ENCODE measurements at regions not wholly inside any gene's neighbourhood (a gene's known extent, or its start where the extent isn't known, plus 50 kb on each side); places are given as distances from the start of the nearest gene placed in this dataset.
A peak's percentile ranks its signal among the peaks of the same experiment; 100 is the strongest.
"Not testable (repeated sequence)": the region's sequence is repeated elsewhere in the genome, so short reads cannot be mapped to it uniquely, and the experiment has no call there.

DNA sequence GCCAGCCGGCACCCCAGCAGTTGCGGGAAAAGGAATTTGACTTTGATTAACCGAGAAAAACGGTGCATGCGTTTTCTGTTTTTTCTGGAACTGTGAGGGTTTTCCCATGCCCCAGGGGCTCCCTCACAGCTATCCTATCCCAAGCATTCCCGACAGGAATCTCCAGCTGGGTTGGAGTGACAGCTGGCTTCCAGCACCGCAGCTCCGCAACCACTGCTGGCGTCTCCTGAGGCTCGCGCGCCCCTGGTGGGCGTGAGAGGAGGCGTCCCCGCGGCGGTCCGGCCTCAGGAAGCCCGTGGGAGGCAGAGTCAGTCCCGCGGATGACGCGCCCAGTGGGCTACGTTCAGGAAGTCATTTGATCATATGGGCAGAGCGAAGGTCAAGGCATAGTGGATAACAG, 623.2 kb downstream of the SPATA31A6 start:
- TF ChIP-seq, protein P1, sequence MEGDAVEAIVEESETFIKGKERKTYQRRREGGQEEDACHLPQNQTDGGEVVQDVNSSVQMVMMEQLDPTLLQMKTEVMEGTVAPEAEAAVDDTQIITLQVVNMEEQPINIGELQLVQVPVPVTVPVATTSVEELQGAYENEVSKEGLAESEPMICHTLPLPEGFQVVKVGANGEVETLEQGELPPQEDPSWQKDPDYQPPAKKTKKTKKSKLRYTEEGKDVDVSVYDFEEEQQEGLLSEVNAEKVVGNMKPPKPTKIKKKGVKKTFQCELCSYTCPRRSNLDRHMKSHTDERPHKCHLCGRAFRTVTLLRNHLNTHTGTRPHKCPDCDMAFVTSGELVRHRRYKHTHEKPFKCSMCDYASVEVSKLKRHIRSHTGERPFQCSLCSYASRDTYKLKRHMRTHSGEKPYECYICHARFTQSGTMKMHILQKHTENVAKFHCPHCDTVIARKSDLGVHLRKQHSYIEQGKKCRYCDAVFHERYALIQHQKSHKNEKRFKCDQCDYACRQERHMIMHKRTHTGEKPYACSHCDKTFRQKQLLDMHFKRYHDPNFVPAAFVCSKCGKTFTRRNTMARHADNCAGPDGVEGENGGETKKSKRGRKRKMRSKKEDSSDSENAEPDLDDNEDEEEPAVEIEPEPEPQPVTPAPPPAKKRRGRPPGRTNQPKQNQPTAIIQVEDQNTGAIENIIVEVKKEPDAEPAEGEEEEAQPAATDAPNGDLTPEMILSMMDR (IDR thresholded peaks at IDR 0.05; ENCODE audit: control insufficient read depth, extremely low read depth, insufficient read depth), result peak; percentile 18; the same call in 1 of the 2 replicates
- H3K4me3 ChIP-seq (ENCODE audit: low read depth, low read length); DNase-seq (ENCODE audit: low read depth): not testable (repeated sequence)

DNA sequence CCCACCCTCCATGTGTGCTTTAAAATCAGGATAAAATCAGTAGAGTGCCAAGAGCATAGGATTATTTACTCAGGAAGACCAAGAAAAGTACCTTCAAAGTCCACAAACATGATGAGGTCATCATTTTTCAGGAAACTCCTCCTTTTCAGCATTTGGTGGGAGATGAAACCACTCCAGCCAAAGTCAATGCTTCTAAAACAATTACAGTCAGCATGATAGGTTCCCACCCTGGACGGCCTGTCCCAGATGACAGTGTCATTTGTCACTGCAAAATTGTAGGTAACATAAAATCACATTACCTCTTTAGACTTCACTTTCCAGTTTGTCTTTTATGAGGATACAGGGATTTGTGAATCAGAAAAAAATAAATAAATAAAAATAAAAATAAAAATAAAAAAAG, 638.0 kb downstream of the SPATA31A6 start:
- DNase-seq (ENCODE audit: low read depth); H3K4me3 ChIP-seq (ENCODE audit: low read depth, low read length): not testable (repeated sequence)

DNA sequence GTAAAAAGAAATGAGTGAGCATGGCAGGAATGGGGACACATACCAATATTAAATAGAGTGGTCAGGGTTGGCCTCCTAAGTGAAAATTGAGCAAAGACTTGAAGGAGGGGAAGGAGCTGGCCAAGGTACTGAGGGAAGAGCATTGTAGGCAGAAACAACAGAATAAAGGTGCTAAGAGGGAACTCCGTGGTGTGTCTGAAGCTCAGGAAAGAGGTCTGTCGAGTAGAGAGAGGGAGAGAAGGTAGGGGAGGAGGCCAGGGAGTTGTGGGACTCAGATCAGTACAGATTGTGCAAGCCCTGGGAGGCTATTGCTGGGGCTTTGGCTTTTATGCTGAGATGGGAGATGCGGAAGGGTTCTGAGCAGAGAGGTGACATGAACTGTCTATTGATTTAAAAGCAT, 664.7 kb downstream of the SPATA31A6 start:
- DNase-seq (ENCODE audit: low read depth); H3K4me3 ChIP-seq (ENCODE audit: low read depth, low read length): not testable (repeated sequence)

DNA sequence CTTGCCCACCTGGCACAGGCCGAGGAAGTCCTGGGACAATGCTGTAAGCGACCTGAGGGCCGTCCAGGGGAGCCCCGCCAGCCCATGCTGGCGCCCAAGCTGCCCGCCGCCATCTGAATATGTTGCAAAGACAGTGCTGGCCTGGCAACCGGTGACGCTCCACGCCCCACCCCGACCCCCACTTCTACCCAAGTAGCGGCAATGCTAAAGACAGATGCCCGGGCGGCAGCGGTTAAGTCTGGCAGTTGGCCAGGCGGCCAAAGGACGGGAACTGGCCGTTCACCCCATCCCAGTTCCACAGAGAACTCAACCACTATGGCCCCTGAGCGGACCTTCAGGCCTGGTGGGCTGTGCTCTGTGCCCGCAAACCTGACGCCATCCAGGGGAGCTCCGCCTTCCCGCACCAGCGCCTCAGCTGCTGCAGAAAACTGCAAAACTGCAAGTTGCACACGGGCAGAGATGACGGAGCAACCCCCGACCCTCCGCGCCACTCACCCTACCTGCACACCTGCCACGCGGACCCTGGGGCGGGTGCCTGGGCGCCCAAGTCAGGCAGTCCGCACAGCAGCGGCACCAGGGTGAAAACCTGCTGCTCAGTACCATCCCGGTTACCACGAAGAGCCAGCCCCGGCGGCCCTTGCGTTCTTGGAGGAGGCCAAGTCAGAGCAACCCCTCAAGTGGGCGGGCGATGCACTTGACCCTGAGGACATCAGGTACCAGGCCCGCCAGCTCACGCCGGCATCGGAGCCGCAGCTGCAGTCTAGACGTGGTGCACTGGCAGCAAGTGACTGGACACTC, 667.6 kb downstream of the SPATA31A6 start:
- not testable (repeated sequence) for DNase-seq (ENCODE audit: low read depth); H3K4me3 ChIP-seq (ENCODE audit: low read depth, low read length)

DNA sequence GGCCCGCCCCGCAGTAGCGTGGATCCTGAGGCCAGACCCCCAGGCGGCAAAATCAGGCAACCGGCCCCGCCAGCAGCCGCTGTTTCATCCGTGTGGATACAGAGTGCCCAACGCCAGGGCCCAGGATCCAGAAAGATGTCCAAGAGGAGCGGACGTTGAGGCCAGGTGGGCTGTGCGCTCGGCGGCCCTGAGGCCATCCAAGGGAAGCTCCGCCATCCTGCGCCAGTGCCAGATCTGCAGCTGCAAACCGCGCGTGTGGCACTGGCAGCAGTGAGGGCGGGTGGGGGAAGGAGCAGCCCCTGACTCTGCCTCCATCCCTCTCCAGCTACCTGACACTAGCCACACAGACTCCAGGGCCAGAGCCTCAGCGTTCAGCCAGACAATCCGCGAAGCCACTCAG, 668.2 kb downstream of the SPATA31A6 start:
- H3K4me3 ChIP-seq (ENCODE audit: low read depth, low read length); DNase-seq (ENCODE audit: low read depth): not testable (repeated sequence)

DNA sequence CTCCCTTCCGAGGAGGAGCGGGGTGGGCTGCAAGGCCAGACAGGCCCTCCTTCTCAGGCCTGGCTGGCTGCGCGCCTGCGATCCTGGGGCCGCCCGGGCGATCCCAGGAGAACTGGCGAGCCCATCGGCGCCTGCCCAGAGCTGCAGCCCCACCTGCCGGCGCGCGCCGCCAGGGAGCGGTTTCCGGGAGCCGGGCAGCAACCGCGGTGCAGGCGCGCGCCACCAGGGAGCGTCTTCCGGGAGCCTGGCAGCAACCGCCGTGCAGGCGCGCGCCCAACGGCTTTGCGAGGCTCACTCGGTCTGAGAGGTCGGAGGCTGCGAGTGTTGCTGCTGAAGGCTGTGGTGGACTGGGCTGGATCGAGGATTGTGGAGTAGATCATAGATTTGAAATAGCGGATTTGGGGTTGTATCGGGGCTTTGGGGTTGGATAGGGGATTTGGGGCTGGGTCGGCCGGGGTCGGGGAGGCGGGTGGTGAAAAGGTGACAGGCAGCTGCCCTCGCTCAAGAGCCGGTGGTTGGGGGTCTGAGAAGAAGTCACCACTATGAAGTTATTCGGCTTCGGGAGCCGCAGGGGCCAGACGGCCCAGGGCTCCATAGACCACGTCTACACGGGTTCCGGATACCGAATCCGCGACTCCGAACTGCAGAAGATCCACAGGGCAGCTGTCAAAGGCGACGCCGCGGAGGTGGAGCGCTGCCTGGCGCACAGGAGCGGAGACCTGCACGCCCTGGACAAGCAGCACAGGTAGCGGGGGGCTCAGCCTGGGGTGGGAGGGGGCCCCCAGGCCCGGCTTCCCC, 668.9 kb downstream of the SPATA31A6 start:
- DNase-seq (ENCODE audit: low read depth), result peak; percentile 13
- H3K4me3 ChIP-seq (ENCODE audit: low read depth, low read length), result peak overlapping the region; percentile 36

DNA sequence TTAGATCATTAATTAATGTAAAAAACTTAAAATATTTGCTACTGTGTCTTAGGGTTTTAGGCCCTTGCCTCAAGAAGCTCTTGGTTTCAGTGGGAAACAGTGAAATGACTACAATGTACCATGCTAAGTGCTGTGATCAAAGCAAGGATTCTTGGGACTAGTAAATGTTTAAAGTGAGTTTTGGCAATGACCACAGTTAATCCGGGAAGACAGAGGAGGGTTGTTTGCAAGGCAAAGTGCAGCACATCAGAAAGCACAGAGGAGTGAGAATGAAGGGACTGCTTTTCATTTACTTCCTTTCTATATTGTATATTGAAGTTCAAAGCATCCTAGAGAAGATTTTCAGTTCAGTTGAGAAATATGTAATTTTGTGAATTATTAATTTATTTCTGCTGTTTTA, 676.7 kb downstream of the SPATA31A6 start:
- not testable (repeated sequence) for DNase-seq (ENCODE audit: low read depth); H3K4me3 ChIP-seq (ENCODE audit: low read depth, low read length)

More for the DNA sequence above, 668.9 kb downstream of the SPATA31A6 start:
- TF ChIP-seq, protein P1 (IDR thresholded peaks at IDR 0.05; ENCODE audit: control insufficient read depth, extremely low read depth, insufficient read depth), result peak; percentile 72

DNA sequence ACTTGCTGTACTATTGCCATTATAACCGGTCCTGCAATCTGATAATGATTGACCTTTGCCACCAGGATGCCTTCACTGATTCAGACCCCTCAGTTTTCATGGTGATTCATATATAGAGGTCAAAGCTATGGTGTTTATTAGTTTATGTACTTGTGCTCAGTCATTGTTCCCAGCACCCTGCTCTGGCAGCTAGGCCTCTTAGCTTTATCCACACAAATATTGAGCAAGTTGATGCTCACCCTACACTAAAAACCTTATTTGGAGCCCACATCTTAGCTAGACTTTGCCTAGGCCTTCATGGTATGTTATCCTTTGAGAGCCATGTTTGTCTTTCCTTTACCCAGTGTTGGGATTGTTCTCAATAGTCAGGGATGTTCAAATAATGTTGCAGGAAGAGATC, 679.0 kb downstream of the SPATA31A6 start:
- not testable (repeated sequence) for DNase-seq (ENCODE audit: low read depth); H3K4me3 ChIP-seq (ENCODE audit: low read depth, low read length)
